ENCODE measurements at regions not wholly inside any gene's neighbourhood (a gene's known extent, or its start where the extent isn't known, plus 50 kb on each side); places are given as distances from the start of the nearest gene placed in this dataset.

GRCh38 chr2:126306539-126306938 lies 349.4 kb upstream of the GYPC start:
- no peaks in the 10 kb centered on the region for H3K36me3 ChIP-seq (ENCODE audit: control insufficient read depth, insufficient read depth, low read length)
- H3K9me3 ChIP-seq (ENCODE audit: control insufficient read depth, insufficient read depth, low read length) = no peaks in the 10 kb centered on the region
- no peak overlapping the region for H3K4me3 ChIP-seq (ENCODE audit: low read depth, low read length)
- no peak overlapping the region for H3K9ac ChIP-seq (ENCODE audit: low read depth, low read length)
- H3K27me3 ChIP-seq (ENCODE audit: control insufficient read depth, insufficient read depth, low read length) = no peaks in the 10 kb centered on the region
- H3K4me1 ChIP-seq (ENCODE audit: control insufficient read depth, insufficient read depth, low read length) = no peaks in the 10 kb centered on the region

GRCh38 chr2:126307740-126308139 lies 348.2 kb upstream of the GYPC start:
- H3K4me1 ChIP-seq (ENCODE audit: control insufficient read depth, insufficient read depth, low read length) = peaks cover 7% of the 10 kb centered on the region
- H3K36me3 ChIP-seq (ENCODE audit: control insufficient read depth, insufficient read depth, low read length) = no peaks in the 10 kb centered on the region
- H3K27me3 ChIP-seq (ENCODE audit: control insufficient read depth, insufficient read depth, low read length) = no peaks in the 10 kb centered on the region
- no peak overlapping the region for H3K4me3 ChIP-seq (ENCODE audit: low read depth, low read length)
- no peak overlapping the region for H3K9ac ChIP-seq (ENCODE audit: low read depth, low read length)
- no peaks in the 10 kb centered on the region for H3K9me3 ChIP-seq (ENCODE audit: control insufficient read depth, insufficient read depth, low read length)

DNA sequence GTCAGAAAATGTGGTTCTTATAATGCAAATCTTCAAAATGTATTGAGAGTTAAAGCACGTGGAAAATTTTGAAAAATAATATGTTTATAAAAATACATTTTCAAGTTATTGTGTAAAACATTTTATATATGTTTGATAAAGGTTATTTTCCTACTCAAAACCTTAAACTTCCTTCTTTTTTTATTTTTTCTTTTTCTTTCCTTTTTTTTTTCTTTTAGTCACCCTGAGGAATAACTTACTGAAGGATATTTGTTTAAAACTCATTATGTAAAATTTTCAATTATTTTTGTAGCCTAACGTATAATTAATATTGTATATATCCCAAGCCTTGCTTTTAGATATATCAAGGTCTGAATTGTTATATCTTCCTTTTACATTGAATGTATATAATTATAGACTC lies 346.8 kb upstream of the GYPC start:
- Histone ChIP-seq H3K4me1 (ENCODE audit: control insufficient read depth, insufficient read depth, low read length) (peaks cover 8% of the 10 kb centered on the region), H3K36me3 (ENCODE audit: control insufficient read depth, insufficient read depth, low read length) (no peaks in the 10 kb centered on the region), H3K9ac (ENCODE audit: low read depth, low read length) (no peak overlapping the region), H3K9me3 (ENCODE audit: control insufficient read depth, insufficient read depth, low read length) (no peaks in the 10 kb centered on the region), H3K27me3 (ENCODE audit: control insufficient read depth, insufficient read depth, low read length) (no peaks in the 10 kb centered on the region), H3K4me3 (ENCODE audit: low read depth, low read length) (no peak overlapping the region)

- Histone ChIP-seq H3K36me3 (ENCODE audit: control insufficient read depth, insufficient read depth, low read length) (no peaks in the 10 kb centered on the region), H3K4me1 (ENCODE audit: control insufficient read depth, insufficient read depth, low read length) (peaks cover 8% of the 10 kb centered on the region), H3K9ac (ENCODE audit: low read depth, low read length) (no peak overlapping the region), H3K27me3 (ENCODE audit: control insufficient read depth, insufficient read depth, low read length) (no peaks in the 10 kb centered on the region), H3K9me3 (ENCODE audit: control insufficient read depth, insufficient read depth, low read length) (no peaks in the 10 kb centered on the region), H3K4me3 (ENCODE audit: low read depth, low read length) (no peak overlapping the region)
Observed at GRCh38 chr2:126312579-126312978, 343.4 kb upstream of the GYPC start.

DNA sequence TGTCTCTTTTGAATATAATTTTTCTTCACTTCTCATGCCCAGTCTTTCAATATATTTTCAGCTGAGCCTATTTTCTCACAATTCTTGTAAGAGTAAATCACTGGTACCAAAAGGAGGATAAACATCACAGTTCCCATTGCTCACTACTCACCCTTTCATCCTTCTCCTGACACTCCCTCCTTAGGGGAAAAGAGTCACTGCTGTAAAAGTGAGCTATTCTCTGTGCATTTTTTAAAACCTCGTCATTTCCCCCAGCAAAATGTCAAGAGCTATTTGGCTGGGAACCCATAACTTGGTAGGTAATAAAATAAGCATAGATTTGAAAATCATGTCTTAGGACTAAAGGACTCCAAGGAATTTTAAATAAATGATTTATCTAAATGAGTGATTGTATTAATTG lies 340.1 kb upstream of the GYPC start:
- Histone ChIP-seq H3K27me3 (ENCODE audit: control insufficient read depth, insufficient read depth, low read length) (no peaks in the 10 kb centered on the region), H3K9ac (ENCODE audit: low read depth, low read length) (no peak overlapping the region), H3K4me1 (ENCODE audit: control insufficient read depth, insufficient read depth, low read length) (peaks cover 8% of the 10 kb centered on the region), H3K9me3 (ENCODE audit: control insufficient read depth, insufficient read depth, low read length) (no peaks in the 10 kb centered on the region), H3K36me3 (ENCODE audit: control insufficient read depth, insufficient read depth, low read length) (no peaks in the 10 kb centered on the region), H3K4me3 (ENCODE audit: low read depth, low read length) (no peak overlapping the region)

GRCh38 chr2:126317790-126318431 lies 338.0 kb upstream of the GYPC start:
- Histone ChIP-seq H3K27me3 (ENCODE audit: control insufficient read depth, insufficient read depth, low read length) (no peaks in the 10 kb centered on the region), H3K4me1 (ENCODE audit: control insufficient read depth, insufficient read depth, low read length) (no peaks in the 10 kb centered on the region), H3K9me3 (ENCODE audit: control insufficient read depth, insufficient read depth, low read length) (no peaks in the 10 kb centered on the region), H3K9ac (ENCODE audit: low read depth, low read length) (no peak overlapping the region), H3K36me3 (ENCODE audit: control insufficient read depth, insufficient read depth, low read length) (no peaks in the 10 kb centered on the region), H3K4me3 (ENCODE audit: low read depth, low read length) (no peak overlapping the region)

GRCh38 chr2:126322342-126322741 lies 333.6 kb upstream of the GYPC start:
- Histone ChIP-seq H3K36me3 (ENCODE audit: control insufficient read depth, insufficient read depth, low read length) (no peaks in the 10 kb centered on the region), H3K4me3 (ENCODE audit: low read depth, low read length) (no peak overlapping the region), H3K9ac (ENCODE audit: low read depth, low read length) (no peak overlapping the region), H3K9me3 (ENCODE audit: control insufficient read depth, insufficient read depth, low read length) (no peaks in the 10 kb centered on the region), H3K27me3 (ENCODE audit: control insufficient read depth, insufficient read depth, low read length) (no peaks in the 10 kb centered on the region), H3K4me1 (ENCODE audit: control insufficient read depth, insufficient read depth, low read length) (no peaks in the 10 kb centered on the region)

DNA sequence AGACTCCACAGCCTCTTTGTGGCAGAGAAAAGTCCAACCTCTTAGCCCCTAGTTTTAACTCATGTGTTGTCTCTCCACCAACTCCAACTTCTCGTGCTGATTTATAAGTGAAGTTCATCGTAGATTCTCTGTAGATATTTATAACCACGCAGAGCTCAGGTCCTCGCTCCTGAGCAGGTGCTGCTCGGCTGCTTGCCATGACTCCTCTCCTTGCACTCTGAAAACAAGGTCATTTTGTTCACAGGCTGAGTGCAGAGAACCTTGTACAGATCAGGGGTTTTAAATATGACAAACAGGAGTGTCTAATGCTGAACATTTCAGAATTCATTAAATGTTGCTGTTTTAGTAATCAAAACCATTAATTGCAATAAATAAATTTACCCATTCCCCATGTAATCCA lies 330.8 kb upstream of the GYPC start:
- Histone ChIP-seq H3K4me1 (ENCODE audit: control insufficient read depth, insufficient read depth, low read length) (no peaks in the 10 kb centered on the region), H3K4me3 (ENCODE audit: low read depth, low read length) (no peak overlapping the region), H3K27me3 (ENCODE audit: control insufficient read depth, insufficient read depth, low read length) (no peaks in the 10 kb centered on the region), H3K9ac (ENCODE audit: low read depth, low read length) (no peak overlapping the region), H3K9me3 (ENCODE audit: control insufficient read depth, insufficient read depth, low read length) (no peaks in the 10 kb centered on the region), H3K36me3 (ENCODE audit: control insufficient read depth, insufficient read depth, low read length) (no peaks in the 10 kb centered on the region)

DNA sequence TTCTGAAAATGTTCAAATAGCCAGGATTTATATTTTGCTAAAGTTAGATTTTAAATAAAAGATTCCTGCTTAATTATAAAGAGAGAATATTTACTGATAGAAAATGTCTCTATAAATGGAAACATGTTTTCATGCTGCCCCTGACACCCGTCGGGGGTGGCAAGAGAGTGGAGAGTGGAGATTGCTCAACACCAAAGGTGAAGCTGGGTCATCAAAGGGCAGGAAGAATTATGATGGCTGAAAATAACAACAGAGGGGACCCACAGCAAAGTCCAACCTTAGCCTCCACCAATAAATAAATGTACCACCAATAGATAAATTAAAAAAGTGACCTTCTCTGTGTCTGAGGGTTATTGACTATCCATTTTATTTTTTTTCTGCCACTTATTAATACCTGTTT lies 326.8 kb upstream of the GYPC start:
- Histone ChIP-seq H3K9ac (ENCODE audit: low read depth, low read length) (no peak overlapping the region), H3K4me1 (ENCODE audit: control insufficient read depth, insufficient read depth, low read length) (no peaks in the 10 kb centered on the region), H3K9me3 (ENCODE audit: control insufficient read depth, insufficient read depth, low read length) (no peaks in the 10 kb centered on the region), H3K36me3 (ENCODE audit: control insufficient read depth, insufficient read depth, low read length) (no peaks in the 10 kb centered on the region), H3K27me3 (ENCODE audit: control insufficient read depth, insufficient read depth, low read length) (no peaks in the 10 kb centered on the region), H3K4me3 (ENCODE audit: low read depth, low read length) (no peak overlapping the region)

- Histone ChIP-seq H3K4me1 (ENCODE audit: control insufficient read depth, insufficient read depth, low read length) (no peaks in the 10 kb centered on the region), H3K36me3 (ENCODE audit: control insufficient read depth, insufficient read depth, low read length) (no peaks in the 10 kb centered on the region), H3K9ac (ENCODE audit: low read depth, low read length) (no peak overlapping the region), H3K4me3 (ENCODE audit: low read depth, low read length) (no peak overlapping the region), H3K27me3 (ENCODE audit: control insufficient read depth, insufficient read depth, low read length) (no peaks in the 10 kb centered on the region), H3K9me3 (ENCODE audit: control insufficient read depth, insufficient read depth, low read length) (no peaks in the 10 kb centered on the region)
Observed at GRCh38 chr2:126342457-126342856, 313.5 kb upstream of the GYPC start.

GRCh38 chr2:126343136-126343535 lies 312.8 kb upstream of the GYPC start:
- H3K9me3 ChIP-seq (ENCODE audit: control insufficient read depth, insufficient read depth, low read length) = no peaks in the 10 kb centered on the region
- H3K9ac ChIP-seq (ENCODE audit: low read depth, low read length) = no peak overlapping the region
- H3K27me3 ChIP-seq (ENCODE audit: control insufficient read depth, insufficient read depth, low read length) = no peaks in the 10 kb centered on the region
- no peaks in the 10 kb centered on the region for H3K36me3 ChIP-seq (ENCODE audit: control insufficient read depth, insufficient read depth, low read length)
- no peak overlapping the region for H3K4me3 ChIP-seq (ENCODE audit: low read depth, low read length)
- H3K4me1 ChIP-seq (ENCODE audit: control insufficient read depth, insufficient read depth, low read length) = no peaks in the 10 kb centered on the region

GRCh38 chr2:126344493-126344892 lies 311.5 kb upstream of the GYPC start:
- no peaks in the 10 kb centered on the region for H3K9me3 ChIP-seq (ENCODE audit: control insufficient read depth, insufficient read depth, low read length)
- no peak overlapping the region for H3K4me3 ChIP-seq (ENCODE audit: low read depth, low read length)
- no peak overlapping the region for H3K9ac ChIP-seq (ENCODE audit: low read depth, low read length)
- H3K36me3 ChIP-seq (ENCODE audit: control insufficient read depth, insufficient read depth, low read length) = no peaks in the 10 kb centered on the region
- H3K4me1 ChIP-seq (ENCODE audit: control insufficient read depth, insufficient read depth, low read length) = no peaks in the 10 kb centered on the region
- H3K27me3 ChIP-seq (ENCODE audit: control insufficient read depth, insufficient read depth, low read length) = no peaks in the 10 kb centered on the region

All from iPS-15b (cell line).